ENCODE measurements at regions not wholly inside any gene's neighbourhood (a gene's known extent, or its start where the extent isn't known, plus 50 kb on each side); places are given as distances from the start of the nearest gene placed in this dataset.

DNA sequence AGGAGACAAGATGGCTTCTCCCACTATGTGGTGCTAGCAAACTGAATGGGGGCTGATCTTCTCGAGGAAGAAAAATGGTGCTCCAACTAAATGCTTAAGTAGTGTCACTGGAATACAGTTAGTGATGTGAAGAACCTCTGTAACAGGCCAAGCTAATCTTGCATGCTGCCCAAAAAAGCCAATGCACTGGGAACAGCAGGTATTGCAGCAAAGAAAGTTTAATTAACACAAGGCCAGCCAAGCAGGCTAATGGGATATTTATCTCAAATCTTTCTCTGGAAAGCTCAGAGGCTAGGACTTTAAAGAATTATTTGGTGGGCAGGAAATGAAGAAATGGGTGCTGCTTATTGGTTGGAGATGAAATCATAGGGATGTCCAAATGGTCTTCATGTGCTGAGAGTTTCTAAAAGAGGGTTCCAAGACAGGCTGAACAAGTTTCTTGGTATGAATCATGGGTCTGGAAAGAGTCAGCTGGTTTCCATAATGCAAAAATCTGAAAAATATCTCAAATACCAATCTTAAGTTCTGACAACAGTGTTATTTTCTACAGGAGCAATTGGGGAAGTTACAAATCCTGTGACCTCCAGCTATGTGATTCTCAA is 1550.5 kb downstream of the SLITRK5 start:
- no peak for TF ChIP-seq EZH2 (IDR thresholded peaks at IDR 0.05; ENCODE audit: low read depth, unreplicated experiment)
- TF ChIP-seq POLR2AphosphoS5 (IDR thresholded peaks at IDR 0.05; ENCODE audit: low read depth) = no peak
- no peak for TF ChIP-seq JUNB (IDR thresholded peaks at IDR 0.05; ENCODE audit: unreplicated experiment)
- no peak for TF ChIP-seq ZNF462 (CRISPR knock-in tag; IDR thresholded peaks at IDR 0.05)
- no peak for TF ChIP-seq REST (IDR thresholded peaks at IDR 0.05; ENCODE audit: unreplicated experiment)
- TF ChIP-seq CREB1 (CRISPR knock-in tag; IDR thresholded peaks at IDR 0.05; ENCODE audit: low read depth) = no peak
- no peak for TF ChIP-seq NANOG (IDR thresholded peaks at IDR 0.05; ENCODE audit: borderline replicate concordance)
- TF ChIP-seq, protein P1, sequence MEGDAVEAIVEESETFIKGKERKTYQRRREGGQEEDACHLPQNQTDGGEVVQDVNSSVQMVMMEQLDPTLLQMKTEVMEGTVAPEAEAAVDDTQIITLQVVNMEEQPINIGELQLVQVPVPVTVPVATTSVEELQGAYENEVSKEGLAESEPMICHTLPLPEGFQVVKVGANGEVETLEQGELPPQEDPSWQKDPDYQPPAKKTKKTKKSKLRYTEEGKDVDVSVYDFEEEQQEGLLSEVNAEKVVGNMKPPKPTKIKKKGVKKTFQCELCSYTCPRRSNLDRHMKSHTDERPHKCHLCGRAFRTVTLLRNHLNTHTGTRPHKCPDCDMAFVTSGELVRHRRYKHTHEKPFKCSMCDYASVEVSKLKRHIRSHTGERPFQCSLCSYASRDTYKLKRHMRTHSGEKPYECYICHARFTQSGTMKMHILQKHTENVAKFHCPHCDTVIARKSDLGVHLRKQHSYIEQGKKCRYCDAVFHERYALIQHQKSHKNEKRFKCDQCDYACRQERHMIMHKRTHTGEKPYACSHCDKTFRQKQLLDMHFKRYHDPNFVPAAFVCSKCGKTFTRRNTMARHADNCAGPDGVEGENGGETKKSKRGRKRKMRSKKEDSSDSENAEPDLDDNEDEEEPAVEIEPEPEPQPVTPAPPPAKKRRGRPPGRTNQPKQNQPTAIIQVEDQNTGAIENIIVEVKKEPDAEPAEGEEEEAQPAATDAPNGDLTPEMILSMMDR (conservative IDR thresholded peaks at IDR 0.05; ENCODE audit: low read depth in 2 of 2) = no peak
- TF ChIP-seq, protein P2, sequence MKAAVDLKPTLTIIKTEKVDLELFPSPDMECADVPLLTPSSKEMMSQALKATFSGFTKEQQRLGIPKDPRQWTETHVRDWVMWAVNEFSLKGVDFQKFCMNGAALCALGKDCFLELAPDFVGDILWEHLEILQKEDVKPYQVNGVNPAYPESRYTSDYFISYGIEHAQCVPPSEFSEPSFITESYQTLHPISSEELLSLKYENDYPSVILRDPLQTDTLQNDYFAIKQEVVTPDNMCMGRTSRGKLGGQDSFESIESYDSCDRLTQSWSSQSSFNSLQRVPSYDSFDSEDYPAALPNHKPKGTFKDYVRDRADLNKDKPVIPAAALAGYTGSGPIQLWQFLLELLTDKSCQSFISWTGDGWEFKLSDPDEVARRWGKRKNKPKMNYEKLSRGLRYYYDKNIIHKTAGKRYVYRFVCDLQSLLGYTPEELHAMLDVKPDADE (IDR thresholded peaks at IDR 0.05) = no peak
- TF ChIP-seq ZNF331 (CRISPR knock-in tag; IDR thresholded peaks at IDR 0.05; ENCODE audit: low read depth) = no peak
- no peak for TF ChIP-seq EZH2phosphoT487 (IDR thresholded peaks at IDR 0.05; ENCODE audit: unreplicated experiment)
- no peak for TF ChIP-seq ZNF114 (CRISPR knock-in tag; IDR thresholded peaks at IDR 0.05)
- TF ChIP-seq STAT1 (IDR thresholded peaks at IDR 0.05; ENCODE audit: unreplicated experiment) = no peak
- ATAC-seq (no peak), DNase-seq (ENCODE audit: low spot score) (no peak)
- Histone ChIP-seq H3K4me2 (no peak overlapping the region), H4K20me1 (replicated peaks; ENCODE audit: insufficient read depth) (no peaks in the 10 kb centered on the region), H2AFZ (no peak overlapping the region), H3F3A (replicated peaks; ENCODE audit: low read depth) (no peaks in the 10 kb centered on the region), H3K4me1 (ENCODE audit: insufficient read depth) (no peaks in the 10 kb centered on the region), H3K79me2 (replicated peaks; ENCODE audit: insufficient read depth) (no peaks in the 10 kb centered on the region), H3K27ac (ENCODE audit: low read depth) (no peak overlapping the region), H3K9me2 (ENCODE audit: insufficient read depth) (no peaks in the 10 kb centered on the region), H3K27me3 (ENCODE audit: insufficient read depth) (no peaks in the 10 kb centered on the region), H3K4me3 (no peak overlapping the region), H3K36me3 (ENCODE audit: insufficient read depth) (no peaks in the 10 kb centered on the region)
- Mint-ChIP-seq H3K27ac (no peak overlapping the region), H3K9me3 (peaks cover 14% of the 10 kb centered on the region; the same call in 1 of the 3 replicates), H3K27me3 (ENCODE audit: insufficient read depth, low read depth, poor library complexity) (no peaks in the 10 kb centered on the region), H3K36me3 (ENCODE audit: low read depth) (peaks cover 8% of the 10 kb centered on the region; the same call in 2 of the 3 replicates), H3K4me1 (no peaks in the 10 kb centered on the region; the same call in 2 of the 3 replicates), H3K4me3 (no peak overlapping the region)

All from GM23338 (cell line).